ENCODE measurements at regions not wholly inside any gene's neighbourhood (a gene's known extent, or its start where the extent isn't known, plus 50 kb on each side); places are given as distances from the start of the nearest gene placed in this dataset.

GRCh38 chrX:53817548-53817947 is 131.0 kb upstream of the HUWE1 start:
- DNase-seq (ENCODE audit: low spot score) = no peak
- no peak for TF ChIP-seq CTCF (IDR thresholded peaks at IDR 0.05; ENCODE audit: borderline replicate concordance, control extremely low read depth, extremely low read depth, insufficient read depth, missing control alignments)
- in situ Hi-C loops (cut with MboI; ENCODE audit: low sequenced_read_pairs, unreplicated experiment) = no loop called here

GRCh38 chrX:53813670-53814440 is 127.3 kb upstream of the HUWE1 start:
- in situ Hi-C loops (cut with MboI; ENCODE audit: low sequenced_read_pairs, unreplicated experiment) = no loop called here
- DNase-seq (ENCODE audit: low spot score) = no peak
- TF ChIP-seq CTCF (IDR thresholded peaks at IDR 0.05; ENCODE audit: borderline replicate concordance, control extremely low read depth, extremely low read depth, insufficient read depth, missing control alignments) = no peak

- in situ Hi-C loops (cut with MboI; ENCODE audit: low sequenced_read_pairs, unreplicated experiment) = no loop called here
- DNase-seq (ENCODE audit: low spot score) = no peak
- TF ChIP-seq CTCF (IDR thresholded peaks at IDR 0.05; ENCODE audit: borderline replicate concordance, control extremely low read depth, extremely low read depth, insufficient read depth, missing control alignments) = no peak
Measured at GRCh38 chrX:53798281-53798680, 111.8 kb upstream of the HUWE1 start.

- no peak for TF ChIP-seq CTCF (IDR thresholded peaks at IDR 0.05; ENCODE audit: borderline replicate concordance, control extremely low read depth, extremely low read depth, insufficient read depth, missing control alignments)
- DNase-seq (ENCODE audit: low spot score) = no peak
- in situ Hi-C loops (cut with MboI; ENCODE audit: low sequenced_read_pairs, unreplicated experiment) = no loop called here
Measured at GRCh38 chrX:53795576-53795975, 109.1 kb upstream of the HUWE1 start.

GRCh38 chrX:53794181-53794580 is 107.7 kb upstream of the HUWE1 start:
- in situ Hi-C loops (cut with MboI; ENCODE audit: low sequenced_read_pairs, unreplicated experiment) = no loop called here
- no peak for DNase-seq (ENCODE audit: low spot score)

GRCh38 chrX:53768865-53769264 is 82.3 kb upstream of the HUWE1 start:
- no peak for TF ChIP-seq CTCF (IDR thresholded peaks at IDR 0.05; ENCODE audit: borderline replicate concordance, control extremely low read depth, extremely low read depth, insufficient read depth, missing control alignments)
- in situ Hi-C loops (cut with MboI; ENCODE audit: low sequenced_read_pairs, unreplicated experiment) = no loop called here
- no peak for DNase-seq (ENCODE audit: low spot score)

More at GRCh38 chrX:53794181-53794580, 107.7 kb upstream of the HUWE1 start:
- TF ChIP-seq CTCF (IDR thresholded peaks at IDR 0.05; ENCODE audit: borderline replicate concordance, control extremely low read depth, extremely low read depth, insufficient read depth, missing control alignments) = no peak
